B cell (primary cell): ENCODE measurements at regions not wholly inside any gene's neighbourhood (a gene's known extent, or its start where the extent isn't known, plus 50 kb on each side); places are given as distances from the start of the nearest gene placed in this dataset.

Experiments
- ATAC-seq: fragments of 200-7000 bp; cut with Tn5 transposase; one replicate; pipeline ENCODE4 v1.10.0; 2021; ENCODE audit warnings: low read depth, mild to moderate bottlenecking, moderate number of reproducible peaks, moderate library complexity
- CTCF ChIA-PET: fragments of 350-600 bp; sonication (Branson Sonifier 250); formaldehyde crosslinking; loops from one replicate; lab custom pipeline; 2021; ENCODE audit warnings: antibody characterized with exemption, inconsistent platforms; lab: Charles Lee
- POLR2A ChIA-PET: fragments of 350-600 bp; sonication (Branson Sonifier 250); formaldehyde crosslinking; loops from one replicate; lab custom pipeline; 2021; ENCODE audit warnings: antibody characterized with exemption; lab: Charles Lee
- DNase-seq: peaks from one replicate; pipeline ENCODE4 v3.0.0; 2013
- H2AFZ ChIP-seq: 2 replicates; pipeline ENCODE4 v1.6.1; 2012; ENCODE audit warnings: mild to moderate bottlenecking, low read depth, low read length; ENCODE audit not compliant: insufficient read depth, poor library complexity, severe bottlenecking
- H3K27ac ChIP-seq, 2 donors: 1 replicate in 1 of 2; 2 replicates in 1 of 2; pipeline ENCODE4 v1.5.1; 2012 to 2013; ENCODE audit warnings: low read length in 2 of 2, mild to moderate bottlenecking in 2 of 2, moderate library complexity in 1 of 2
- H3K27me3 ChIP-seq, 4 experiments: fragments of 200-600 bp in 1 of 4; sonication (generic) in 1 of 4; replicated peaks in 1 of 4; 1 replicate in 2 of 4; 2 replicates in 2 of 4; pipeline versions ENCODE4 v1.6.1 to v1.7.0; 2013 to 2016; ENCODE audit warnings: low read length in 3 of 4, mild to moderate bottlenecking in 2 of 4, mixed read lengths in 1 of 4, moderate library complexity in 1 of 4; ENCODE audit not compliant: insufficient read depth in 4 of 4, control insufficient read depth in 3 of 4; ENCODE audit errors: control extremely low read depth in 1 of 4
- H3K36me3 ChIP-seq, 2 experiments: replicated peaks in 1 of 2; 1 replicate in 1 of 2; 2 replicates in 1 of 2; pipeline versions ENCODE4 v1.6.1 to v1.7.1; 2013; ENCODE audit warnings: low read length in 1 of 2; ENCODE audit not compliant: insufficient read depth in 2 of 2, control insufficient read depth in 1 of 2; ENCODE audit errors: control extremely low read depth in 1 of 2, extremely low read depth in 1 of 2
- H3K4me1 ChIP-seq, 2 donors: fragments of 200-600 bp in 1 of 2; sonication (generic) in 1 of 2; 1 replicate in 1 of 2; 2 replicates in 1 of 2; pipeline versions ENCODE4 v1.5.1 to v1.6.1; 2013 to 2017; ENCODE audit warnings: low read length in 2 of 2; ENCODE audit not compliant: control insufficient read depth in 2 of 2, insufficient read depth in 2 of 2
- H3K4me2 ChIP-seq: replicated peaks from 2 replicates; pipeline ENCODE3; 2012; ENCODE audit warnings: mild to moderate bottlenecking, low read depth, low read length; ENCODE audit not compliant: poor library complexity, severe bottlenecking
- H3K4me3 ChIP-seq, 5 experiments: fragments of 200-600 bp in 1 of 5; sonication (generic) in 1 of 5; 1 replicate in 3 of 5; 2 replicates in 2 of 5; pipeline versions ENCODE4 v1.5.1 to v1.7.0; 2011 to 2016; ENCODE audit warnings: low read length in 4 of 5, mild to moderate bottlenecking in 4 of 5, low read depth in 2 of 5, control low read depth in 1 of 5, moderate library complexity in 1 of 5; ENCODE audit not compliant: insufficient read depth in 1 of 5; ENCODE audit errors: control extremely low read depth in 1 of 5, extremely low read depth in 1 of 5
- H3K79me2 ChIP-seq: fragments of 200-600 bp; sonication (generic); one replicate; pipeline ENCODE4 v1.6.0; 2016; ENCODE audit warnings: low read length; ENCODE audit not compliant: control insufficient read depth, insufficient read depth
- H3K9ac ChIP-seq: fragments of 200-600 bp; sonication (generic); 2 replicates; pipeline ENCODE4 v1.6.1; 2017; ENCODE audit warnings: mild to moderate bottlenecking, low read length, moderate library complexity
- H3K9me3 ChIP-seq, 3 donors: one replicate each; pipeline versions ENCODE4 v1.6.1 to v1.7.1; 2013; ENCODE audit warnings: low read length in 2 of 3; ENCODE audit not compliant: control insufficient read depth in 2 of 3, insufficient read depth in 1 of 3; ENCODE audit errors: control extremely low read depth in 1 of 3
- H4K20me1 ChIP-seq: 2 replicates; pipeline ENCODE4 v1.6.0; 2012; ENCODE audit warnings: mild to moderate bottlenecking, low read length; ENCODE audit not compliant: insufficient read depth, control insufficient read depth, poor library complexity, severe bottlenecking
- H3K27ac Mint-ChIP-seq: one replicate; pipeline ENCODE4 v1.8.0; 2021; ENCODE audit warnings: mixed read lengths
- H3K27me3 Mint-ChIP-seq: one replicate; pipeline ENCODE4 v1.8.0; 2021; ENCODE audit warnings: mixed read lengths
- H3K4me1 Mint-ChIP-seq: one replicate; pipeline ENCODE4 v1.8.0; 2021; ENCODE audit warnings: mixed read lengths
- H3K4me3 Mint-ChIP-seq: one replicate; pipeline ENCODE4 v1.8.0; 2021; ENCODE audit warnings: mixed read lengths
- H3K9me3 Mint-ChIP-seq: one replicate; pipeline ENCODE4 v1.8.0; 2022; ENCODE audit warnings: mixed read lengths; ENCODE audit not compliant: insufficient read depth
- CTCF ChIP-seq: fragments of 200-600 bp; IDR thresholded peaks from one replicate; pipeline ENCODE4 v1.8.0; 2022; ENCODE audit warnings: antibody characterized with exemption, mild to moderate bottlenecking
- EZH2 ChIP-seq: IDR thresholded peaks from 2 replicates; pipeline ENCODE4 v1.6.1; 2012; ENCODE audit warnings: borderline replicate concordance, low read depth, mild to moderate bottlenecking, moderate library complexity, low read length; ENCODE audit not compliant: insufficient read depth, poor library complexity, severe bottlenecking
- WGBS: methylation state at CpG from one replicate; pipeline ENCODE4 v1.1.5; 2013; ENCODE audit warnings: missing lambda C conversion rate; ENCODE audit not compliant: insufficient coverage; 5-methylcytosine and 5-hydroxymethylcytosine counted together
- intact Hi-C: fragments of 100-400 bp; cut with micrococcal nuclease; formaldehyde crosslinking; loops from one replicate; pipeline ENCODE4 v1.10.0; 2022

GRCh38 chr1:56024155-56024554, 555.2 kb downstream of the PLPP3 start:
- POLR2A ChIA-PET, result no interaction called here
- DNase-seq, result no peak
- H3K4me3 Mint-ChIP-seq, result no peak overlapping the region
- peaks cover 0 to 4% (median 0%) of the 10 kb centered on the region in 3 donors for H3K9me3 ChIP-seq
- H3K9me3 Mint-ChIP-seq, result no peaks in the 10 kb centered on the region
- peaks cover 2% of the 10 kb centered on the region for H3K27me3 Mint-ChIP-seq
- H3K27ac Mint-ChIP-seq, result no peak overlapping the region
- TF ChIP-seq EZH2 (no peak), CTCF (no peak)
- intact Hi-C loops, result no loop called here
- no peak overlapping the region for H3K9ac ChIP-seq
- H3K27me3 ChIP-seq, result peaks cover 0 to 3% (median 0%) of the 10 kb centered on the region in 4 experiments
- CTCF ChIA-PET, result no interaction called here
- no peaks in the 10 kb centered on the region for H3K4me1 ChIP-seq
- no peaks in the 10 kb centered on the region for H3K79me2 ChIP-seq
- H3K4me1 Mint-ChIP-seq, result no peaks in the 10 kb centered on the region
- H2AFZ ChIP-seq, result no peak overlapping the region
- no peak overlapping the region for H3K4me2 ChIP-seq
- H3K4me3 ChIP-seq, result no peak overlapping the region
- no peaks in the 10 kb centered on the region for H4K20me1 ChIP-seq
- 81% methylated on average over 3 of the region's 5 CpGs for WGBS
- ATAC-seq, result no peak
- H3K27ac ChIP-seq, result no peak overlapping the region
- no peaks in the 10 kb centered on the region for H3K36me3 ChIP-seq

- Histone ChIP-seq H3K27me3 (no peaks in the 10 kb centered on the region), H3K27ac (no peak overlapping the region), H2AFZ (no peak overlapping the region), H3K4me3 (no peak overlapping the region), H4K20me1 (no peaks in the 10 kb centered on the region), H3K4me1 (no peaks in the 10 kb centered on the region), H3K9me3 (peaks cover 0 to 4% (median 0%) of the 10 kb centered on the region in 3 donors), H3K9ac (no peak overlapping the region), H3K36me3 (no peaks in the 10 kb centered on the region), H3K4me2 (no peak overlapping the region), H3K79me2 (no peaks in the 10 kb centered on the region)
- intact Hi-C loops, result no loop called here
- TF ChIP-seq EZH2 (no peak), CTCF (no peak)
- no peaks in the 10 kb centered on the region for H3K4me1 Mint-ChIP-seq
- DNase-seq (no peak), ATAC-seq (no peak)
- ChIA-PET POLR2A (no interaction called here), CTCF (no interaction called here)
- 100% methylated on average over 1 of the region's 2 CpGs for WGBS
- no peak overlapping the region for H3K27ac Mint-ChIP-seq
- peaks cover 3% of the 10 kb centered on the region for H3K9me3 Mint-ChIP-seq
- no peaks in the 10 kb centered on the region for H3K27me3 Mint-ChIP-seq
- no peak overlapping the region for H3K4me3 Mint-ChIP-seq
Measured at GRCh38 chr1:56019922-56020321, 559.4 kb downstream of the PLPP3 start.
